ENCODE measurements at regions not wholly inside any gene's neighbourhood (a gene's known extent, or its start where the extent isn't known, plus 50 kb on each side); places are given as distances from the start of the nearest gene placed in this dataset.

DNA sequence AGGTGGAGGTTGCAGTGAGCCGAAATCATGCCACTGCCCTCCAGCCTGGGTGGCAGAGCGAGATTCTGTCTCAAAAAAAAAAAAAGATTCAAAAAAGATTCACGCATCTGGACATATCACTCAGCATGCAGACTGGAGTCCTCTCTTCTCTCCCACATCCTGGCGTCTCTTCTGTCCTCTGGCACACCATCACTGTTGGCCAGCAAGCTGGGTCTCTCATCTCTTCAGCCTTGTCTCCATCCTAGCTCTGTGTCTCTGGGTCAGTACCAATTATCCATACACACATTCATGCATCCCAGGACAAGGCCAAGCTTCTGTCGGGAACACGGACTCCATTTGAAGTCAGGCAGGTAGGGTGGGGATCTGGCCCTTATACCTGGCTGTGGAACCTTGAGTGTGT is 105.5 kb upstream of the MAP1LC3B2 start:
- peaks cover 5% of the 10 kb centered on the region for H3K36me3 Mint-ChIP-seq (ENCODE audit: insufficient read depth, unreplicated experiment)
- H3K4me3 Mint-ChIP-seq (ENCODE audit: unreplicated experiment): no peak overlapping the region
- H3K27me3 Mint-ChIP-seq (ENCODE audit: insufficient read depth, unreplicated experiment): no peaks in the 10 kb centered on the region
- TF ChIP-seq, protein P1, sequence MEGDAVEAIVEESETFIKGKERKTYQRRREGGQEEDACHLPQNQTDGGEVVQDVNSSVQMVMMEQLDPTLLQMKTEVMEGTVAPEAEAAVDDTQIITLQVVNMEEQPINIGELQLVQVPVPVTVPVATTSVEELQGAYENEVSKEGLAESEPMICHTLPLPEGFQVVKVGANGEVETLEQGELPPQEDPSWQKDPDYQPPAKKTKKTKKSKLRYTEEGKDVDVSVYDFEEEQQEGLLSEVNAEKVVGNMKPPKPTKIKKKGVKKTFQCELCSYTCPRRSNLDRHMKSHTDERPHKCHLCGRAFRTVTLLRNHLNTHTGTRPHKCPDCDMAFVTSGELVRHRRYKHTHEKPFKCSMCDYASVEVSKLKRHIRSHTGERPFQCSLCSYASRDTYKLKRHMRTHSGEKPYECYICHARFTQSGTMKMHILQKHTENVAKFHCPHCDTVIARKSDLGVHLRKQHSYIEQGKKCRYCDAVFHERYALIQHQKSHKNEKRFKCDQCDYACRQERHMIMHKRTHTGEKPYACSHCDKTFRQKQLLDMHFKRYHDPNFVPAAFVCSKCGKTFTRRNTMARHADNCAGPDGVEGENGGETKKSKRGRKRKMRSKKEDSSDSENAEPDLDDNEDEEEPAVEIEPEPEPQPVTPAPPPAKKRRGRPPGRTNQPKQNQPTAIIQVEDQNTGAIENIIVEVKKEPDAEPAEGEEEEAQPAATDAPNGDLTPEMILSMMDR (IDR thresholded peaks at IDR 0.05; ENCODE audit: unreplicated experiment): no peak
- no peak for DNase-seq (ENCODE audit: unreplicated experiment)
- H3K27ac Mint-ChIP-seq (ENCODE audit: low read depth, unreplicated experiment): no peak overlapping the region
- H3K4me1 Mint-ChIP-seq (ENCODE audit: insufficient read depth, unreplicated experiment): peaks cover 17% of the 10 kb centered on the region
- intact Hi-C loops (cut with micrococcal nuclease): no loop called here
- ChIA-PET POLR2A (no interaction called here), CTCF (interaction anchor here (0.6 to 1.3 kb wide), 2 partner anchors 19 to 330 kb away, joined by 3 read pairs; no protein-coding TSS in a partner anchor)
- BruUV-seq (replicated peaks): no TSS peak
- no peaks in the 10 kb centered on the region for H3K9me3 Mint-ChIP-seq (ENCODE audit: unreplicated experiment)

DNA sequence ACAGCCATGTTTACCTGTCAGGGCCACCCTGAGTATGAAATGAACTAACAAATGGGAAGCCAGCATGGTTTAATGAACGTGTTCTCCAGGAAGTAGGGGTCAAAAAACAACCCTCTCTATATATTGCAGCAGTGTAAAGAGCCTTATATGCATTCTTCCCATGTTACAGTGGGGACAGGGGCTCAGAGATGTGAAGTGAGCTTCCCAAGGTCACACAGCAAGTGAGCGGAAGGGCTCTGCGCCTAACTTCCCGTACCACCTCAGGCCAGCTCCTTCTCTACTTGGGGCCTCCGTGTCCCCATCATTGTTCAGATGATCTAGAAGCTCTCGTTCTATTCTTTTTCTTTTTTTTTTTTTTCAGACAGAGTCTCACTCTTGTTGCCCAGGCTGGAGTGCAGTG is 105.1 kb upstream of the MAP1LC3B2 start:
- POLR2A ChIA-PET: no interaction called here
- Mint-ChIP-seq H3K9me3 (ENCODE audit: unreplicated experiment) (no peaks in the 10 kb centered on the region), H3K27ac (ENCODE audit: low read depth, unreplicated experiment) (peak overlapping the region; percentile 40), H3K36me3 (ENCODE audit: insufficient read depth, unreplicated experiment) (peaks cover 5% of the 10 kb centered on the region), H3K27me3 (ENCODE audit: insufficient read depth, unreplicated experiment) (no peaks in the 10 kb centered on the region), H3K4me3 (ENCODE audit: unreplicated experiment) (no peak overlapping the region), H3K4me1 (ENCODE audit: insufficient read depth, unreplicated experiment) (peaks cover 17% of the 10 kb centered on the region)
- TF ChIP-seq, protein P1 (IDR thresholded peaks at IDR 0.05; ENCODE audit: unreplicated experiment): no peak
- intact Hi-C loops (cut with micrococcal nuclease): no loop called here
- CTCF ChIA-PET: interaction anchor here (0.6 to 1.3 kb wide), 2 partner anchors 20 to 331 kb away, joined by 3 read pairs; no protein-coding TSS in a partner anchor
- DNase-seq (ENCODE audit: unreplicated experiment): no peak
- BruUV-seq (replicated peaks): no TSS peak

DNA sequence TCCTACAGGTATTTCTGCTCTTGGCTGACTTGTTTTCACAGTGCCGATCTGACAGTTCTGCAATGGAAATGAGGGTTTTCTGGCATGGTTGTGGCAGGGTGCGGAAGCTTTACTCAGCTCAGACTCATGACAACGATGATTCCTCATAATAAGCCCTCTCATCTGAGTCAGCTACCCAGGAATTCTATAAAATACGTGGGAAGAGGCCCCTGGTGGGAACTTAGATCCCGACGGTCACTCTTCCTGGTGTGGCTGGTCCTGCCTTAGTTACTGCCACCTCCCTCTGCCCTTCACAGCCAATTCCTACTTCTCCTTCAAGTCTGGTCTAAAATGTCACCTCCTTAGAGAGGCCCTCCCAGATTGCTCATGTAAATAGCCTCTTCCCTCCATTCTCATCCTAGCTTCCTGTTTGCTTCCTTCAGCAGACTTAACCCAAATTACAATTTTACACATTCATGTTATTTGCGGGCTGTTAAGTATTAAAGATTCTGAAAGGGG is 104.2 kb upstream of the MAP1LC3B2 start:
- intact Hi-C loops (cut with micrococcal nuclease): no loop called here
- Mint-ChIP-seq H3K27me3 (ENCODE audit: insufficient read depth, unreplicated experiment) (no peaks in the 10 kb centered on the region), H3K4me3 (ENCODE audit: unreplicated experiment) (peak overlapping the region; percentile 6), H3K36me3 (ENCODE audit: insufficient read depth, unreplicated experiment) (peaks cover 5% of the 10 kb centered on the region), H3K4me1 (ENCODE audit: insufficient read depth, unreplicated experiment) (peaks cover 17% of the 10 kb centered on the region), H3K9me3 (ENCODE audit: unreplicated experiment) (no peaks in the 10 kb centered on the region), H3K27ac (ENCODE audit: low read depth, unreplicated experiment) (peak overlapping the region; percentile 40)
- TF ChIP-seq, protein P1 (IDR thresholded peaks at IDR 0.05; ENCODE audit: unreplicated experiment): no peak
- ChIA-PET POLR2A (interaction anchor here (0.8 kb wide), 1 partner anchor 12 kb away, joined by 3 read pairs; no protein-coding TSS in a partner anchor), CTCF (interaction anchor here (1.0 kb wide), 1 partner anchor 21 kb away, joined by 3 read pairs; no protein-coding TSS in a partner anchor)
- BruUV-seq (replicated peaks): no TSS peak
- peak; percentile 79 for DNase-seq (ENCODE audit: unreplicated experiment)

DNA sequence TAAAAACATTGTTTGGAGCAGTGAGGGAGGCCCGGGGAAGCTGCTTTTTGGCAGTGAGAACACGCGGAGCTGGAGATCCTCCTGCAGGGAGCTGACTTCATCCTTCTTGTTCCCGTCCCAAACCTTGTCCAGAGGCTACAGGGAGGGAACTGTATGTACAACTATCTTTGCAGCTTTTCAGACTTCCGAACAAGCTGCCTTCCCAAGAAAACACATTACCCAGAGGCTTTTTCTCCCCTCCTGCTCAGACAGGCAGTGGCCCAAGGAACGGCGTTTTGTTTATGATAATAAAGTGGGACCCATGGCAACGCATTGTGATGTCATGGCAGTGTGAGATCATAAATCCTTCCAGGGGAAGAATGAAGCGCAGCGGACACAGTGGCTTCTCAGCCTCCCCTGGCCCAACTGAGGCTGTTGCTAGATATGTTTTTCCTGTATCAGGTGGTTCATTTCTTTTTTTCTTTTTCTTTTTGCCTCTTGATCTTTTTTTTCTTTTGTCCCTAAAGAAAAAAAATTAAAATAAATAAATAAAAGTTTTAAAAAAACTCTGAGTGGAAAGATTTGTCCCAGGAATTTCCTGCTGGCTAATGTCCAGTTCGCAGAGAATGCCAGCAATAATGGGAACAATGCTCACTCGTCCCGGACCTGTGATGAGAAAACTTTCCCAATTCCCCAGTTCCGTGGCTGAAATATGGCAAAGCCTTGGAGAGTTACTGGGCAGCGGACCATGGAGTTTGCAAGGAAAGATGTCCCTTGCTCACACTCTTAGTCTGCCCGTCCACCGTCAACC is 103.4 kb upstream of the MAP1LC3B2 start:
- H3K4me1 Mint-ChIP-seq (ENCODE audit: insufficient read depth, unreplicated experiment): peaks cover 17% of the 10 kb centered on the region

More for the DNA sequence above, 103.4 kb upstream of the MAP1LC3B2 start:
- H3K36me3 Mint-ChIP-seq (ENCODE audit: insufficient read depth, unreplicated experiment): peaks cover 5% of the 10 kb centered on the region
- no peaks in the 10 kb centered on the region for H3K27me3 Mint-ChIP-seq (ENCODE audit: insufficient read depth, unreplicated experiment)
- POLR2A ChIA-PET: interaction anchor here (0.8 kb wide), 1 partner anchor 12 kb away, joined by 3 read pairs; no protein-coding TSS in a partner anchor
- CTCF ChIA-PET: interaction anchor here (1.0 kb wide), 1 partner anchor 22 kb away, joined by 3 read pairs; no protein-coding TSS in a partner anchor
- DNase-seq (ENCODE audit: unreplicated experiment): peak; percentile 83
- H3K4me3 Mint-ChIP-seq (ENCODE audit: unreplicated experiment): peak overlapping the region; percentile 6
- TF ChIP-seq, protein P1 (IDR thresholded peaks at IDR 0.05; ENCODE audit: unreplicated experiment): no peak
- no peaks in the 10 kb centered on the region for H3K9me3 Mint-ChIP-seq (ENCODE audit: unreplicated experiment)
- intact Hi-C loops (cut with micrococcal nuclease): no loop called here
- H3K27ac Mint-ChIP-seq (ENCODE audit: low read depth, unreplicated experiment): peak overlapping the region; percentile 40
- BruUV-seq (replicated peaks): no TSS peak
